NB4 (cell line): ENCODE measurements at regions not wholly inside any gene's neighbourhood (a gene's known extent, or its start where the extent isn't known, plus 50 kb on each side); places are given as distances from the start of the nearest gene placed in this dataset.

ENCODE experiments used
- DNase-seq: peaks from one replicate; pipeline ENCODE4 v3.0.0; 2010; ENCODE audit warnings: low read depth
- H3K4me3 ChIP-seq: one replicate; pipeline ENCODE4 v1.5.1; 2011; ENCODE audit warnings: mild to moderate bottlenecking, low read depth, low read length, moderate library complexity
- MYC ChIP-seq: IDR thresholded peaks from 2 replicates; pipeline ENCODE4 v1.6.1; 2011; ENCODE audit warnings: low read depth, low read length
- POLR2A ChIP-seq: IDR thresholded peaks from 2 replicates; pipeline ENCODE4 v1.6.1; 2011; ENCODE audit warnings: mild to moderate bottlenecking; ENCODE audit not compliant: insufficient read length; ENCODE audit errors: extremely low read depth
- TF ChIP-seq, protein P1 (sequence below): IDR thresholded peaks from one replicate; pipeline ENCODE4 v1.5.1; 2012; ENCODE audit warnings: low read depth, low read length
- TF ChIP-seq, protein P2 (sequence below): IDR thresholded peaks from 2 replicates; pipeline ENCODE4 v1.6.1; 2011; ENCODE audit warnings: low read depth, low read length

DNA sequence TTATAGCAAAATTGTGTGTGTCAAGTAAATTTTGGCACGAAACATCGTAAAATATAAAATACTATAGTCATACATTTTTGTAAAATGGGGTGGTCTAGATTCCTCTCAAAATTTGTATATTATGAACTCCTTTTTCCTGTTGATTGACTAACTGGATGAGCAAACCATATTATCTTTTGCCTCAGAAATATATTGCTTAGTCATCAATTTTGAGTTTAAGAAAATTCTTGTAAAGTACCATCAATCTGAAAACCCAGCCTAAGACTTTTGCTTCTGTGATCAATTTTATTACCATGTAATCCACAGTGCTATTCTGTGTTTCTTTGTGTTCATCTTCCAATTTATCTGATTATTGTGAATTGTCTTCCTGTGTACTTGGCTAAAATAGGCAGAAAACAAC, 98.0 kb upstream of the PCDH18 start:
- no peak for DNase-seq
- no peak overlapping the region for H3K4me3 ChIP-seq
- TF ChIP-seq, protein P1, sequence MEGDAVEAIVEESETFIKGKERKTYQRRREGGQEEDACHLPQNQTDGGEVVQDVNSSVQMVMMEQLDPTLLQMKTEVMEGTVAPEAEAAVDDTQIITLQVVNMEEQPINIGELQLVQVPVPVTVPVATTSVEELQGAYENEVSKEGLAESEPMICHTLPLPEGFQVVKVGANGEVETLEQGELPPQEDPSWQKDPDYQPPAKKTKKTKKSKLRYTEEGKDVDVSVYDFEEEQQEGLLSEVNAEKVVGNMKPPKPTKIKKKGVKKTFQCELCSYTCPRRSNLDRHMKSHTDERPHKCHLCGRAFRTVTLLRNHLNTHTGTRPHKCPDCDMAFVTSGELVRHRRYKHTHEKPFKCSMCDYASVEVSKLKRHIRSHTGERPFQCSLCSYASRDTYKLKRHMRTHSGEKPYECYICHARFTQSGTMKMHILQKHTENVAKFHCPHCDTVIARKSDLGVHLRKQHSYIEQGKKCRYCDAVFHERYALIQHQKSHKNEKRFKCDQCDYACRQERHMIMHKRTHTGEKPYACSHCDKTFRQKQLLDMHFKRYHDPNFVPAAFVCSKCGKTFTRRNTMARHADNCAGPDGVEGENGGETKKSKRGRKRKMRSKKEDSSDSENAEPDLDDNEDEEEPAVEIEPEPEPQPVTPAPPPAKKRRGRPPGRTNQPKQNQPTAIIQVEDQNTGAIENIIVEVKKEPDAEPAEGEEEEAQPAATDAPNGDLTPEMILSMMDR = no peak
- TF ChIP-seq, protein P2, sequence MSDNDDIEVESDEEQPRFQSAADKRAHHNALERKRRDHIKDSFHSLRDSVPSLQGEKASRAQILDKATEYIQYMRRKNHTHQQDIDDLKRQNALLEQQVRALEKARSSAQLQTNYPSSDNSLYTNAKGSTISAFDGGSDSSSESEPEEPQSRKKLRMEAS = no peak
- TF ChIP-seq POLR2A (no peak), MYC (no peak)

DNA sequence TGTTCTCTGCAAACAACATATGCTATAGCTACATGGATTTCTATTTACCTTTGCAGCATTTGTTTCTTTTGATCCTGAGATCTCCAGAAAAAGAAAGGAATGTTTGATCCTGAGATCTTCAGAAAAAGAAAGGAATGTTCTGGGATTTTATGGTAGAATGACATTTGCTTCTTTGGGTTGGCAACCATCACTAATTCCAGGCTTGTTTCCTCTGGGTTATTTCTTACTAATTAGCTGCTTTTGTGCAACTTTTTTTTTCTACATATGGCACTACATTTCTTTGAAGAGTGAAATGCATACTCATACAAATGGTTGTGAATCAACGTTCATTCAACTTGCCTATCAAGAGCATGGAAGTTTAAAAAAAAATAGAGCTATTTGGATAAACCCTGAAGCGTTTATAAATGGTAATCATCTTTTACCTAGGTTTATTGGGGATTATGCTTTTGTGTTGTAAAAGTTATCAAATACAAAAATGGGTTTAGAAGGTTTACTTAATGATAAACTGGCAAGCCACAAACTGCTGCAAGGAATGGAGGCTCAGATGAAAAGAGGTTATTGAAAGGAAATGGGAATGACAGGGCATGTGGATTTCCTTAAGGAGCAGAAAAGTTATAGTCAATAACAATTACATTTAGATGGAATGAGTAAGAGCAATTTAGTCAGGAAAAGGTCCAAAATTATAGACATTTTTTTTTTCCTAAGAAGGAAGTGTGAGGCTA, 95.6 kb upstream of the PCDH18 start:
- no peak for DNase-seq
- TF ChIP-seq MYC = no peak
- TF ChIP-seq, protein P2 = no peak
- TF ChIP-seq POLR2A = no peak
- TF ChIP-seq, protein P1 = no peak
- H3K4me3 ChIP-seq = no peak overlapping the region

DNA sequence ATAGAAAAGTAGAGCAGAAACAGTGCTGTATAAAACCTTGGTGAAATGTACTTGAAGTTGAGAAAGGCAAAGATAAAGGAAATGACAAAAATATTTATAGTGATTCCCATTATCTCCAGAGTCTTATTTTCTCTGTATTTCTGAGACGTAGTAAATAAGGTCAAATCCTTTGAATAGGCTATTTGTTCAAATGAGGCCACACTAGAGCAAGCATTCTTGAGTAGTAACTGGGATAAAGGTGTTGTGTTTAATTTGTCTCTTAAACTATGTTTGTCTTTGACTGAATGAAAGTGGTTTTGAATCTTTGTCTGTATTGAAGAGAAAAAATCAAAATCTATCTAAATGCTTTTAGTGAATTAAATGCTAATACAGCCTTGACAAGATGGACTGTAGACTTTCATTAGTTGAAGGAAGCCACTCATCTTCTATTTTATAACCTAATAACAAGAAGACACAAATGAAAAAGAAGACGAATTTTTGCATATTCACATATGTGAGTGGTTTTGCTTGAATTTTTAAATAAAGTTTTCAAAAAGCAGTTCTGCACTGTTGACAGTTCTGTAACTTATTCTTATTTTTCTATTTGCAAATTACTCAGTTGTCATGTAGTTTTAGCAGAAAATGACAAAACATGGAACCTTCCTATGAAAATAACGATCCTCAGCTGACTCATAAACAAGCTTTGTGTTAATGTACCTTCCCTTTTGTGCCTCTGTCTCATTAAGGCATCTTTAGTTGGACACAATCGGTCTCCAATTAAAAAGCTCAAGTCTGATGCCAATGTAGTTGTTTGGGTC, 94.8 kb upstream of the PCDH18 start:
- no peak for DNase-seq
- TF ChIP-seq, protein P2 = no peak
- no peak for TF ChIP-seq MYC
- no peak for TF ChIP-seq POLR2A
- TF ChIP-seq, protein P1 = no peak
- no peak overlapping the region for H3K4me3 ChIP-seq

DNA sequence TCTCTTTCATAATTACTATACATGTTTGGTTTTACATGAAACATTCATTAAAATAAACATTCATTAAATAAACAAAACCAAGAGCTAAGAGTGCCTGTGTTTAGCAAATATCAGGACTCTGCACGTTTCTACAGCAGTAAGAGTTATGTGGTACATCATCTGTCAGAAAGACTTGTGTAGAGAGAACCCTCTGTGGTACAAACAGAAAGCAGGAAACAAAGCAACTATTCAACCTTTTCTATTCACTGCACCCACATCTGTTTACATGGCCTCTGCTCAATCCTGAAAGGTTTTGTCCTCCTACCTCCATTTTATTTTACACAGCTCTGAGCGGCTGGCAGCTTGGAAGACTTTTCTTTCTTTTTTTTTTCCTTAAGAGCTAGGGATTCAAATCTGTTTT, 90.7 kb upstream of the PCDH18 start:
- TF ChIP-seq, protein P2 = no peak
- TF ChIP-seq, protein P1 = no peak
- TF ChIP-seq MYC (no peak), POLR2A (no peak)
- H3K4me3 ChIP-seq = no peak overlapping the region
- DNase-seq = no peak

DNA sequence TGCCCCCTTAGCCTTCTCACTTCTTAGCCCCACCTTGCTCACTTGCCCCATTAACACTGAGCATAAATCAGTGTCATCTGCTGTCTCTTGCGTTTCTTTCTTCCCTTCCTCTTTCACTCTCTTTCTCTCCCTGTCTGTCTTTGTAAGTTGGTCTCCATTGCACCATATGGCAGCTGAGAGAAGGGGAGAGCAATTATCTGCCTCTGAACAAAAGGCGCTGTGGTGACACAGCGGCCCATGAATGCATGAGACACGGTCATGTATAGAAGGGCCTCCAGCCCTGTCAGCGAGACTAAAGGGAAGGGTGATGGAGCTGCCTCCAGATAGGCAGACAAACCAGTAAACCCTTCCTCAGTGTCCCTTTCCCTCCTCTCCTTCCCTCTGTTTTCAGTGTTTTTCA, 88.8 kb upstream of the PCDH18 start:
- TF ChIP-seq, protein P2 = no peak
- TF ChIP-seq MYC (no peak), POLR2A (no peak)
- TF ChIP-seq, protein P1 = no peak
- DNase-seq = no peak
- H3K4me3 ChIP-seq = no peak overlapping the region
